ENCODE measurements at regions not wholly inside any gene's neighbourhood (a gene's known extent, or its start where the extent isn't known, plus 50 kb on each side); places are given as distances from the start of the nearest gene placed in this dataset.

- TF ChIP-seq POLR2A (IDR thresholded peaks at IDR 0.05) (no peak), CTCF (IDR thresholded peaks at IDR 0.05) (no peak), EP300 (IDR thresholded peaks at IDR 0.05) (no peak)
These were observed 997.2 kb upstream of the GHITM start for GRCh38 chr10:83142074-83142563.
